Trophoblast cell (in vitro differentiated cells and primary cell): ENCODE measurements at regions not wholly inside any gene's neighbourhood (a gene's known extent, or its start where the extent isn't known, plus 50 kb on each side); places are given as distances from the start of the nearest gene placed in this dataset.
"Not testable (repeated sequence)": the region's sequence is repeated elsewhere in the genome, so short reads cannot be mapped to it uniquely, and the experiment has no call there.

Experiments used
- DNase-seq, 2 donors: peaks; one replicate each; pipeline ENCODE4 v3.0.0-alpha.2; 2016
- H2AFZ ChIP-seq: 2 replicates; pipeline ENCODE4 v1.6.1; 2013; ENCODE audit warnings: low read length, moderate library complexity, mild to moderate bottlenecking; ENCODE audit not compliant: insufficient read depth, poor library complexity
- H2AK5ac ChIP-seq: 2 replicates; pipeline ENCODE4 v1.6.1; 2013; ENCODE audit warnings: mild to moderate bottlenecking, low read length
- H2BK120ac ChIP-seq: 2 replicates; pipeline ENCODE4 v1.6.1; 2013; ENCODE audit warnings: low read length, mild to moderate bottlenecking, moderate library complexity; ENCODE audit not compliant: insufficient read depth, poor library complexity
- H2BK12ac ChIP-seq: 2 replicates; pipeline ENCODE4 v1.6.1; 2013; ENCODE audit warnings: mild to moderate bottlenecking, low read length, moderate library complexity
- H2BK5ac ChIP-seq: 2 replicates; pipeline ENCODE4 v1.6.1; 2013; ENCODE audit warnings: low read length, low read depth, moderate library complexity, mild to moderate bottlenecking; ENCODE audit not compliant: poor library complexity
- H3K14ac ChIP-seq: 2 replicates; pipeline ENCODE4 v1.6.1; 2013; ENCODE audit warnings: mild to moderate bottlenecking, low read length
- H3K18ac ChIP-seq: 2 replicates; pipeline ENCODE4 v1.6.1; 2013; ENCODE audit warnings: mild to moderate bottlenecking, low read length
- H3K23ac ChIP-seq: 2 replicates; pipeline ENCODE4 v1.6.1; 2013; ENCODE audit warnings: low read length
- H3K27ac ChIP-seq: 2 replicates; pipeline ENCODE4 v1.5.1; 2013; ENCODE audit warnings: low read depth, mild to moderate bottlenecking, inconsistent platforms, low read length, moderate library complexity
- H3K27me3 ChIP-seq: 2 replicates; pipeline ENCODE4 v1.6.1; 2013; ENCODE audit warnings: inconsistent platforms, mild to moderate bottlenecking, low read length, moderate library complexity; ENCODE audit not compliant: insufficient read depth
- H3K36me3 ChIP-seq, 2 experiments: 1 replicate in 1 of 2; 2 replicates in 1 of 2; pipeline ENCODE4 v1.6.1; 2013; ENCODE audit warnings: low read length in 2 of 2, mild to moderate bottlenecking in 2 of 2, moderate library complexity in 1 of 2; ENCODE audit not compliant: insufficient read depth in 2 of 2, control insufficient read depth in 1 of 2
- H3K4ac ChIP-seq: 2 replicates; pipeline ENCODE4 v1.6.1; 2013; ENCODE audit warnings: low read depth, mild to moderate bottlenecking, low read length, moderate library complexity
- H3K4me1 ChIP-seq, 2 experiments: 1 replicate in 1 of 2; 2 replicates in 1 of 2; pipeline ENCODE4 v1.6.1; 2013; ENCODE audit warnings: low read length in 2 of 2, mild to moderate bottlenecking in 2 of 2, moderate library complexity in 1 of 2; ENCODE audit not compliant: insufficient read depth in 2 of 2, control insufficient read depth in 1 of 2
- H3K4me2 ChIP-seq: 2 replicates; pipeline ENCODE4 v1.6.1; 2013; ENCODE audit warnings: inconsistent platforms, mild to moderate bottlenecking, low read length, moderate library complexity
- H3K4me3 ChIP-seq: 2 replicates; pipeline ENCODE4 v1.5.1; 2013; ENCODE audit warnings: mild to moderate bottlenecking, low read depth, low read length, inconsistent platforms
- H3K79me1 ChIP-seq: one replicate; pipeline ENCODE4 v1.6.1; 2013; ENCODE audit warnings: low read length
- H3K79me2 ChIP-seq: 2 replicates; pipeline ENCODE4 v1.6.1; 2013; ENCODE audit warnings: low read length, mild to moderate bottlenecking; ENCODE audit not compliant: control insufficient read depth, insufficient read depth, poor library complexity
- H3K9ac ChIP-seq: 2 replicates; pipeline ENCODE4 v1.6.1; 2013; ENCODE audit warnings: mild to moderate bottlenecking, low read length
- H3K9me3 ChIP-seq: 2 replicates; pipeline ENCODE4 v1.6.1; 2013; ENCODE audit warnings: low read depth, mild to moderate bottlenecking, control low read depth, inconsistent platforms, low read length; ENCODE audit not compliant: insufficient read depth
- H4K12ac ChIP-seq: 2 replicates; pipeline ENCODE4 v1.6.1; 2013; ENCODE audit warnings: low read depth, mild to moderate bottlenecking, low read length, moderate library complexity
- H4K8ac ChIP-seq: 2 replicates; pipeline ENCODE4 v1.6.1; 2013; ENCODE audit warnings: low read depth, mild to moderate bottlenecking, low read length, moderate library complexity
- H4K91ac ChIP-seq: one replicate; pipeline ENCODE4 v1.6.1; 2013; ENCODE audit warnings: low read depth, mild to moderate bottlenecking, low read length, moderate library complexity
- WGBS: extraction: QIAGEN DNeasy Blood & Tissue Kit; methylation state at CpG from one replicate; pipeline ENCODE4 v1.1.7; 2013; ENCODE audit warnings: missing lambda C conversion rate; ENCODE audit not compliant: insufficient read length, insufficient coverage; ENCODE audit errors: extremely low coverage; 5-methylcytosine and 5-hydroxymethylcytosine counted together

DNA sequence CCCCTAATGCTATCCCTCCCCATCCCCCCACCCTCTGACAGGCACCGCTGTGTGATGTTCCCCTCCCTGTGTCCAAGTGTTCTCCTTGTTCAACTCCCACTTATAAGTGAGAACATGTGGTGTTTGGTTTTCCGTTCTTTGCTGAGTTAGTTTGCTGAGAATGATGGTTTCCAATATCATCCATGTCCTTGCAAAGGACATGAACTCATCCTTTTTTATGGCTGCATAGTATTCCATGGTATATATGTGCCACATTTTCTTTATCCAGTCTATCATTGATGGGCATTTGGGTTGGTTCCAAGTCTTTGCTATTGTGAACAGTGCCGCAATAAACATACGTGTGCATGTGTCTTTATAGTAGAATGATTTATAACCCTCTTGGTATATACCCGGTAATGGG is 98.2 kb downstream of the EBLN1 start:
- H3K14ac ChIP-seq, H3K4me2 ChIP-seq, H3K27ac ChIP-seq, H2BK120ac ChIP-seq, H4K91ac ChIP-seq, H3K9me3 ChIP-seq, H3K79me1 ChIP-seq, H3K18ac ChIP-seq, H2BK5ac ChIP-seq, H3K4me3 ChIP-seq, H3K23ac ChIP-seq, H3K36me3 ChIP-seq, H3K79me2 ChIP-seq, H4K12ac ChIP-seq, H3K27me3 ChIP-seq, H4K8ac ChIP-seq, H3K4me1 ChIP-seq, H2AK5ac ChIP-seq, H2AFZ ChIP-seq, DNase-seq, H3K9ac ChIP-seq, H2BK12ac ChIP-seq, H3K4ac ChIP-seq: not testable (repeated sequence)
- no CpG with 5 or more reads among the region's 5 CpGs for WGBS

DNA sequence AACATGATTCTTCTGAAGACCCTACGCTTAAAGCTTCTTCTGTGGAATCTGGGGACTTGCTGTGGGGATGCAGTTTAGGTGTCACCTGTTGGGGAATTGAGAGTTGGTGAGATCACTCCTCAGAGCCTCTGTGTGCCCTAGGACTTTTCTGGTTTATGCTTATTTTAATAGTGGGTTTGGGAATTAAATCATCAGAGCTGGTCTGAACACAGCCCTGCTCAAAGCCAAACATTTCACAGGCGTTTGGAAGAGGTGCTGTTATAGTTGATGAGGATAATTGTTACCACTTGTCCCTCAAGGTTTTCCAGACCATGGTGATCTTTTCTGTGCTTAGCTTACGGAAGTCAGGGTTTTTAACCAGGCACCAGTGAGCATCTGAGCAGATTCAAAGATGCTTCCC is 106.1 kb downstream of the EBLN1 start:
- H2AK5ac ChIP-seq = no peak overlapping the region

DNA sequence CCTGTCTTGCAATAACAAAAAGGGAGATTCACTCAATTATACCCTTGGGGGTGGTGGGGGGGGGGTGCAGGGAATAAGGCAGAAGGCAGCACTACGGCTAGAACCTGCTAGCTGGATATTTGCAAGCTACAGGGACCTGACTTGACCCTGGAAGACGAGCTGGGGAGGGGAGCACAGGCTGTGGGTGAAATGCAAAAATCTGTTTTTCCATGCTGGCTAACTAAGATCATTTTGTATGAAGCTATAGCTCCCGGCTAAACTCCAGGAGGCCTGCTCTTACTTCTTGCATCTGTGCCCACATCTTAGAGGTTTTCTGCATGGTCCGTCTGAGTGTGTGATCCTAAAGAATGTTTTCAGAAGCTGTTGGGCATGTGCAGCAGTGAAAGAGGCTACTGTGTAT is 106.6 kb downstream of the EBLN1 start:
- no peak overlapping the region for H2BK120ac ChIP-seq
- no CpG with 5 or more reads among the region's 4 CpGs for WGBS
- no peak overlapping the region for H3K4me3 ChIP-seq
- H3K4me1 ChIP-seq = no peaks in the 10 kb centered on the region
- no peak overlapping the region for H2AFZ ChIP-seq
- H3K23ac ChIP-seq = no peak overlapping the region
- H4K8ac ChIP-seq = no peak overlapping the region
- no peaks in the 10 kb centered on the region for H3K36me3 ChIP-seq
- H3K27me3 ChIP-seq = no peaks in the 10 kb centered on the region
- no peak overlapping the region for H4K91ac ChIP-seq
- H2AK5ac ChIP-seq = no peak overlapping the region
- H3K9ac ChIP-seq = no peak overlapping the region
- H3K79me2 ChIP-seq = no peaks in the 10 kb centered on the region
- no peaks in the 10 kb centered on the region for H3K79me1 ChIP-seq
- no peak overlapping the region for H2BK5ac ChIP-seq
- no peak overlapping the region for H3K18ac ChIP-seq
- H3K9me3 ChIP-seq = no peaks in the 10 kb centered on the region
- H2BK12ac ChIP-seq = no peak overlapping the region
- no peak overlapping the region for H3K27ac ChIP-seq
- H3K14ac ChIP-seq = no peak overlapping the region
- H3K4ac ChIP-seq = no peak overlapping the region
- peak in 1 of 2 donors; percentile 25 for DNase-seq
- no peak overlapping the region for H4K12ac ChIP-seq
- H3K4me2 ChIP-seq = no peak overlapping the region

More for the DNA sequence above, 106.1 kb downstream of the EBLN1 start:
- H3K23ac ChIP-seq = no peak overlapping the region
- no peaks in the 10 kb centered on the region for H3K9me3 ChIP-seq
- DNase-seq = no peak
- no peaks in the 10 kb centered on the region for H3K27me3 ChIP-seq
- no peak overlapping the region for H2BK12ac ChIP-seq
- H3K27ac ChIP-seq = no peak overlapping the region
- H3K4ac ChIP-seq = no peak overlapping the region
- no peaks in the 10 kb centered on the region for H3K4me1 ChIP-seq
- no peaks in the 10 kb centered on the region for H3K79me1 ChIP-seq
- H3K36me3 ChIP-seq = no peaks in the 10 kb centered on the region
- WGBS = no CpG with 5 or more reads among the region's 3 CpGs
- H3K18ac ChIP-seq = no peak overlapping the region
- no peak overlapping the region for H2AFZ ChIP-seq
- H3K9ac ChIP-seq = no peak overlapping the region
- no peak overlapping the region for H3K14ac ChIP-seq
- H4K12ac ChIP-seq = no peak overlapping the region
- H3K79me2 ChIP-seq = no peaks in the 10 kb centered on the region
- H4K8ac ChIP-seq = no peak overlapping the region
- no peak overlapping the region for H2BK5ac ChIP-seq
- H4K91ac ChIP-seq = no peak overlapping the region
- H2BK120ac ChIP-seq = no peak overlapping the region
- H3K4me2 ChIP-seq = no peak overlapping the region
- no peak overlapping the region for H3K4me3 ChIP-seq

DNA sequence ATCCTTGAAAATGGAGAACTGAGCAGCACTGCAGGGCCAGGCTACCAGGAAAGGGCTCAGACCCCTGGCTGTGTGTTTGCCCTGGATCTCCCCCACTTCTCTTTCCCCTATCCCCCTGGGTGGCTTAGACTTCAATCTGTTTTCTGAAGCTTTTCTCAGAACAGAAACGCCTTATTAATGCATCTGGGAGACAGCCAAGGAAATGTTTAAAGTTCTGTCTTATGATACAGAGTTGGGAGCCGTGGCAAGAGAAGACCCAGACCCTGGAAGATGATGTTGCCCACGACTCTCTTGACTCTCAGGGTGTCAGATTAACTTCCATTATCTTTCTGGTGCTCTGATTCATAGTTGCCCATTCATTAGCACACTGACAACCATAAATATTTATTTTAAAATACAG is 107.1 kb downstream of the EBLN1 start:
- no peaks in the 10 kb centered on the region for H3K79me2 ChIP-seq
- H3K79me1 ChIP-seq = no peaks in the 10 kb centered on the region
- H3K4me1 ChIP-seq = no peaks in the 10 kb centered on the region
- no peak overlapping the region for H3K18ac ChIP-seq
- H4K12ac ChIP-seq = no peak overlapping the region
- H3K4ac ChIP-seq = no peak overlapping the region
- no peak overlapping the region for H3K9ac ChIP-seq
- H3K4me2 ChIP-seq = no peak overlapping the region
- no peak overlapping the region for H2BK120ac ChIP-seq
- H2AK5ac ChIP-seq = no peak overlapping the region
- no peak overlapping the region for H2BK12ac ChIP-seq
- H4K91ac ChIP-seq = no peak overlapping the region
- H3K14ac ChIP-seq = no peak overlapping the region
- H2BK5ac ChIP-seq = no peak overlapping the region
- no peak overlapping the region for H3K27ac ChIP-seq
- H3K36me3 ChIP-seq = no peaks in the 10 kb centered on the region
- DNase-seq = no peak
- no peak overlapping the region for H3K4me3 ChIP-seq
- no CpG with 5 or more reads among the region's 3 CpGs for WGBS
- H4K8ac ChIP-seq = no peak overlapping the region
- H2AFZ ChIP-seq = no peak overlapping the region
- no peak overlapping the region for H3K23ac ChIP-seq
- H3K27me3 ChIP-seq = no peaks in the 10 kb centered on the region
- no peaks in the 10 kb centered on the region for H3K9me3 ChIP-seq
